ENCODE measurements at regions not wholly inside any gene's neighbourhood (a gene's known extent, or its start where the extent isn't known, plus 50 kb on each side); places are given as distances from the start of the nearest gene placed in this dataset.
"Not testable (repeated sequence)": the region's sequence is repeated elsewhere in the genome, so short reads cannot be mapped to it uniquely, and the experiment has no call there.

DNA sequence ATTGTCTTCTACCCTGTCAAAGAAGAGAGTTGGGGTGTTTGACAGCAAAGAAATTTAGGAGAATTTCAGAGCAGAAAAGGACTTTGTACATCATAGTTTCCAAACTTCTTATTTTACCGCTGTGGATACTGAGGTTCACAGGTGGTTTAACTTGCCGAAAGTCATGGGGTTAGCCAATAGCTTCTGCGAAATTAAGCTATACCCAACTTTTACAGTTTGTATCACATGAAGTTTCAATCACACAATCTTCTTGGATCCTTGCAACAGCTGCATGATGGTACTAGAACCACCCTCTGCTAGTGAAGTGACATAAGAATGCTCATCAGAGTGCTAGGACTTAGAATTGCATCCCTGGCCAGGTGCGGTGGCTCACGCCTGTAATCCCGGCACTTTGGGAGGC, 345.5 kb downstream of the CD83 start:
- DNase-seq = no peak

DNA sequence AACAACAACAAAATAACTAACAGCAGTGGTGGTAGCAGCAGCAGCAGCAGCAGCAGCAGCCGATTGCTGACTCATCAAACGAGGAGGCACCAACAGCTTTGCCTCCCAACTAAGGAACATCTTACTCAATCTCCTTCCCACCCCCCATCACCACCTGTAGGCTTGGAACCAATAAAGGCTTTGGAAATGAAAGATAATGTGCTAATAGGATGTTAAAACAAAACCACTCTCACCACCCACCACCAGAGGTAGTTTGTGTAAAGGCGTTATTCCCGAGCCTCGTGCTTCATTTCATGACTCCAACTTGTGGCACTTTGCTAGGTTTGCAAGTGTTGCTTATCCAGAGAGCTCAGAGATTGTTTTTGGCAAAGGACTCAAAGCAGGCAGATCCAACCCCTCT, 346.5 kb downstream of the CD83 start:
- no peak for DNase-seq

DNA sequence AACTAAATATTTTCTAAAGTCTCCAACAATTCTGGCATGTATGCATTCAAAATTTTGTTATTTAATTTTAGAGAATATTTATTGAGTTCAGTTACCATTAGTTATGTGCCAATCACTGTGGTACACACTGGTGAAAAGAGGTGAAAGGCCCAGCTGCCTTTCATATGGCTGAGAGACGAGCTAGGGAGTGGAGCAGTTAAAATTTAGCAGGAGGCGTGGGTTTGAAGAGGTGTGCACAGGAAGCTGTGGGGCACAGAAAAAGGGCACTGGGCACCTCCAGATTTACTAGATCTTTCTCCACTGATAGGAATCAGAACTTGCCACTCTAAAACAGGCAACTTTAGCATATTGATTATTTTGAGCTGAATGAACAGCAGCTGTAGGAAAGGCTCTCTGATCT, 347.1 kb downstream of the CD83 start:
- no peak for DNase-seq

DNA sequence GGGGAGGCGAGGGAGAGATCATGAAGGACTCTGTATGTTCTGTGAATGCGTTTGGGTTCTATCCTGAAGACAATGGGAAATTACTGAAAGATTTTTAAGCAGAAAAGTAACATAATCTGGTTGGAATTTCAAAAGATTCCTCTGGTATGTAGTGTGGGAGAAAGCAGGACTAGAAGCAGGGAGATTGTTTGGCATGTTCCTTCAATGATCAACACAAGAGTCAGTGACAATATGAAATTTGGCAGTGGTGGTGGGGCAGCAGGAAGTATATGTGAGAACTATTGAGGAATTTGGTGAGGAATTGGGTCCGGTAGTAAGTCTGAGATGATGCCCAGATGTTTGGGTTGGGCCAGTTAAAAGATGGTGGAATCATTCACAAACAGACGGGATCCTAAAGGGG, 348.7 kb downstream of the CD83 start:
- DNase-seq = no peak

DNA sequence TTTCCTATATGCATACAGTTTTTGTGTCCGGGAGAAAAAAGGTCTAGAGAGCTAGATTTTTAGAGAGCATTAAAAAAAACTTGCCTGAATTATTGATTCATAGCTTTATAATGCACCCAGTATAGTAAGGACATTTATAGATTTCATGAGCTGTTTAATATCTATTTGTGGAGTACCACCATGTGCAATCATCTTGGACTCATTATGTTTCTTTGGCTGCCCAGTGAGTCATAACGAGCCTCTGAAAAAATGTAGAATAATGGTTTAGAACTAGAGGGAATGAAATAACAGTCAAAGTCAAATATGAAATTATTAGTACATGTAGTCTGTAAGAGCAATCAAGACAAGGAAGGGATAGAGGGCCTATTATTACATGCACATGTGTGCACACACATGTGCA, 350.0 kb downstream of the CD83 start:
- no peak for DNase-seq

DNA sequence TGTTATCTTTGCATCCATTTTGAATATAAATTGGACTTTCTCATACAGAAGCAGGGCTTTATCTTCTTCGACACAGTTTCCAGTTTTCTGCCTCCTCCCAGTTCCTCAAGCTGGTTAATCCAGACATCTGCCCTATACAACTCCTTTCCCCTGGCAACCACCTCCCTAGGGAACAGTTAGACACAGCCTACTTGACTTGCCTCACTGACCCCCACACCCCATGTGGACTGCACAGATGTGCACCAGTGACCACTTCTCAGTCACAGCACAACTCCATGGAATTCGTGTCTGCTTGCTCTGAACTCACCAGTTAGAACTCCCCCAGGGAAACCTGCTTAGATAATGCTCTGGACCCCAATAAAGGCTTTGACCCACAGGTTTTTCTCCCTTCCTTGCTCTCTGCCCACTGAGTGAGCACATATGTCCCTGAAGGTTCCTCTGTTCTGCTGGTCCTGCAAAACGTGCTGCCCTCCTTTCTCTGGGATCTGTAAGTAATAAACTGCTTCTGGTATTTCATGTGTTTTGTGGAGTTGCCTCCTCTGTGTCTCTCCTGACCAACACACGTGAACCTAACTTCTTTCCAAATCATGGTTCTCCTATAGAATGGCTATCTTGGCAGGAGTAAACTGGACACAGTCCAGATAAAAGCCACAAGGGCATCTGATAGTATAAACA, 351.2 kb downstream of the CD83 start:
- peak in 1 of 2 experiments; percentile 32 for DNase-seq

DNA sequence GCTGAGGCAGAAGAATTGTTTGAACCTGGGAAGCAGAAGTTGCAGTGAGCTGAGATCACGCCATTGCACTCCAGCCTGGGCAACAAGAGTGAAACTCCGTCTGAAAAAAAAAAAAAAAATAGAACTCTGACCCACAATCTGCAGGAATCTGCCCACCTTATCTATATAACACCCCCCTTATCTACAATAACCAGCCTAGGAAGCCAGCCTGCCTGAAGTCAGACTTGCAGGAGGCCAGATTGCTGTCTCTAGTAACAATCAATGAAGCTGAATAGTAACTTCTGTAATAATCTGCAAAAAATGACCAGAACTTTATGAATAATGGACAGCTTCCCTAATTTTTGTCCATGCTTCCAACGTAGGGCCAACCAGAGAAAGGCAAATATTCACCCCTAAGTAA, 352.5 kb downstream of the CD83 start:
- no peak for DNase-seq

DNA sequence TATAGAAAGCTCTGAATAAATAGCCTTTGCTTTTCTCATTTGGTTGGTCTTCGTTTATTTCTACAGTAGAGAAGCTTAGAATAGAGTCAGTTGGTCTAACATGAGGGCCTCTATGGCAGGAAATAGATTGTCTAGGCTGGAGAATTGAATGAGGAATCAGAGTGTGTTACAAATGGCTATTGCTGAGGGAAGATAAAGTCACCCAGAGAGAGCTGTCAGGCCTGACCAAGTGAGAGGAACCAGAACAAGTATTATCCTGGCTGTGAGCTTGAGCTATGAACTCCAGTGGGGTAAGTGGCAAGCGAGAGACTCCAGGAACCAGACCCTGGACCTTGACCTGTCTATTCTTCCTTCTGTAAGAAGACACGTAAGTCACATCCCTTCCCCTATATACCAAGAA, 353.1 kb downstream of the CD83 start:
- no peak for DNase-seq

DNA sequence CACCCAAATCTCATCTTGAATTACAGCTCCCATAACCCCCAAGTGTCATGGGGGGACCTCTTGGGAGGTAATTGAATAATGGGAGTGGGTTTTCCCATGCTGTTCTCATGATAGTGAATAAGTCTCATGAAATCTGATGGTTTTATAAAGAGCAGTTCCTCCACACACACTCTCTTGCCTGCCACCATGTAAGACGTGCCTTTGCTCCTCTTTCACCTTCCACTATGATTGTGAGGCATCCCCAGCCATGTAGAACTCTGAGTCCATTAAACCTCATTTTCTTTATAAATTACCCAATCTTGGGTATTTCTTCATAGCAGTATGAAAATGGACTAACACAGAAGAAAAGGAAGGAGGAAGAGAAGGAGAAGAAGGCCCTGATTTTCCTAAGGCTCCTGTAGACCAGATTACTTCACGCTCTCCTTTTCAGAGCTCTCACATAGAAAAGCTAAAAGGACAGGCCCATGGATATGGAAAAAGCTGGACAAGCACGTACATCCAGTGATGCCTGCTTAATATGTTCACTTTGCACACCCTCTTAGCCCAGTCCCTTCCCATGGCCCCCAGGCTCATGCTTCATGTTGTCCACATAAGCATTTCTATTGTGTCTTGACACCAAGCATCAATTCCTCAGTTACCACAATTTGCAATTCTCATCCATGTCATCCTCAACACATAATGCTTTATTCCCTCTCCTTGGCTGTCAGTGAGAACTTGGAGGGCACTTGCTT, 354.8 kb downstream of the CD83 start:
- no peak for DNase-seq

DNA sequence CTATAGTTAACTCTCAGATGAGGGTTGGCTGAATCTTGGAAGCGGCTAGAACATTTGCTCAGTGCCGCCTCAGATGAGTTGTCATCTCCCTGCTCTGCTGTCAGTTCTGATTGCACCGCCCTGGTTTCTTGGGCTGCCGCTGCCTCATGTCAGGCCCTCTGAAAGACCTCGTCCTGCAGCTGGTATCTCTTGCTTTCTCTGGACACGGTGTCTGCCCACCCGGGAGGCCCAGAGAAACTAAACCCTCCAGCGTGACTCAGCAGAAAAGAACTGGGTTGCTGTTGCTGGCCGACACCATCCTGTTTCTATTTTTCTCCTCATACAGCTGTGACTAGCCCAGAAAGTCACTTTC, 355.4 kb downstream of the CD83 start:
- no peak for DNase-seq

DNA sequence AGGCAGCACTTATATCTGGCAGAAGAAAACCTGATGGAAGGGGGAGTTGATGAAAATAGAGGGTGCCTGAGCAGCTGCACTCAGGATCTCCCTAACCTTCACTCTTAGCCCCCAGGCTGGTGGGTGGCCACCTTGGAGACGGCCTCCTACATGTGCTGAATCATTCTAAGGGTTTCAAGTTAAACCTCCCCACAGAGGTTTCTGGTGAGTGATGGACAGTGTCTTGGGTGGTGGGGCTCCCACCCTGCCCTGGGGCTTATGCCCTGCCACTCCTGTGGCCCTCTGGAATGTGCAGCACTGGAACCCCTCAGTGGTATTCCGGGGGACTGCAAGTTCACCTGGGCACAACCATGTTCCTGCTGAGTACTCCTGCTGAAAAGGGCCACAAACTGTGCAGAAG, 357.2 kb downstream of the CD83 start:
- DNase-seq = no peak

DNA sequence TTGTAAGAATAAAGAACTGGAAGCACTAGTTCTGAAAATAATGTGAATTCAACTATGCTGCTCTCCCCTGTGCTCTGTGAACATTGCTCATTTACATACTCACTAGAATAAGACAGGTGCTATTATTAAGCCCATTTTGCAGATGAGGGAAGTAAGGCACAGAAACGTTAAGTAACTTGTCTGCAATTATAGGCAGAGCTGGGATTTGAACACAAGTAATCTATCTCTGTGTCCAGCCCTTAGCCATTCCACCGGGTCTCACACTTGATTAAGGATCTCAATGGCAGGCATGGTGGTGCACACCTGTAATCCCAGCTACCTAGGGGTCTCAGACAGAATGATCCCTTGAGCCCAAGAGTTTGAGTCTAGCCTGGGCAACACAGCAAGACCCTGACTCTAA, 357.7 kb downstream of the CD83 start:
- DNase-seq = no peak

DNA sequence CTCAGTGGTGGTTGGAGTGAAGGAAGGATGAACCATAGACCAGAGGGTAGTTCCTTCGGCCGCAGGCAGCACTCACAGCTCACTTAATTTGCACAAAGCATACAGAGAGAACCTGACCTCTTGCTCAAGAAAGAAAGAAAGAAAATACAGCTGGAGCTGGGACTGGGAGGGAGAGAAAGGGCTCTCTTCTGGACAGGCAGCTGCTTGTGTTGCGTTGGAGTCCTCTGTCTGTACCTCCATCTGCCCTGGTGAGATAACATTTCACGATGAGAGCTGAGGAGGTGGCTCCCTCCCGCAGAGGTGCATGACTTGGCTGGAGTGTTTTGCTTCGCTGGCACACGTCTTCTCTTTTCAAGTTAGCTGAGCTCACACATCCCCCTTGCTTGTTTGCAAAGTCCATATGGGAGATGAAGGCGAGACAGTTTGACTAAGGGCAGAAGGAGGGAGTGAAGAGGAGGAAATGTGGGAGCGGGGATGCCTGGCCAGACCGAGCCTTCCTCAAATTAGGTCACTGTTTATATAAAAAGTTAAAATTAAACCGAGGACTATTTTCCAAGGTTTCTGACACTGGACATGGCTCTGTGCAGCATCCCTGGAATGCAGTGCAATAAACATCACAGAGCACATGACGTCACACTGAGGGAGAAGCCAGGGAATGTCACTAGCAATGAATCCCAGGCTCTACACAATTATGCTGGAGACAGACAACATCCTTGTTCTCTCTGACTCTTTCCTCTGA, 359.4 kb downstream of the CD83 start:
- DNase-seq = peak; percentile 29 to 79

DNA sequence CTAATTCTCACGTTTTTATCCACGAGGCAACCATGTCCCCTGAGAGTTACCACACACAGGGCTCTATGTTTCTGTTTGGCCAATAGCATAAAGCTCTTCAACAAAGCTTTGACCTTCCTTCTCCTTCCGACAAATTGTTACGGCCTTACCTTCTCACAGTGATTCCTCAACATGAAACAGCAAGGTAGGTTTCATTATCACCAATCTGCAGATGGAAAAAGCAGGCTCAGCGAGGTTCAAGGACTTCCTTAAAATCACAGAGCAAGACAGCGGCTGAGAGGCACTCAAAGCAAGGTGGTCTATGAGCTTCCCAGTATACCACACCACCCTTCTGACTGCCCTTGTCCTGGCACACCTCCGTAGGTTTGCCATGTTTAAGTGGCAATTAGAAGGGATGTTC, 360.0 kb downstream of the CD83 start:
- no peak for DNase-seq

DNA sequence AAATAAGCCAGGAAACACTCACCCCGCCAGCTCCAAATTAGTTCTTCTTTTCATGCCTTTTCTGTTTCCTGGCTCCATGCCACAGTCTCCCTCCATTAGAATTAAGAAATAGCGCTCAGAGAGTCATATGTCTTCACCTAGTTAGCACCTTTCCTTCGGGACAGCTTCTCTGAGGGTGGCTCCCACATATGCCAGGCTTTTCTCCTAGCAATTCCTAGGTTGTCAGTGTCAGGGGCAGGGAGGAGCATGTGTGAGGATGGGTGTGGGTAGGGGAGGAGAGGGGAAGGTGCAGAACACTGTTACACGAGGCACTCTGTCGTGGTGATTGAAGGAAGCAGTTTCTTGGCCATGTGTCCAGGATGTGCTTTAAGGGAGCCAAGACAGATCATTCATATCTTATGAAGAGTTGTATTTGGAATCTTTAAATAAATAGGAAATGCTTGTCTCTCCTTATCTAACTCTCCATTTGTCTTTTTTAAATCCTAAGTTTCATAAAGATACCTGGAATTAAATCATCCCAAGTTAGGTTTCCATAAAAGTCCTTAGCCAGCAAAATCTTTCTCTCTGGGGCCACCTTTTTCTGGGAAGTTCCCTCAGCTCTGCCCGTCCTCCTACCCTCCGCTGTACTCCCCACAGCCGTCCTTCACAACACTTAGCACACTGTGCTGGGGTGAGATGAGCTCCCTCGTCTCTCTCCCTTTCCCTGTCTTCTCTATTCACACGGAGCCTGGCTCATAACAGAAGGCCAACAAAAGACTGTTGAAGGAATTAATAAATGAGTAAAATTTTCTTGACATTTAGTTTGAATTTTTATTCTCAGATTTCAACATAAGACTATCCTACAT, 361.0 kb downstream of the CD83 start:
- no peak for DNase-seq

DNA sequence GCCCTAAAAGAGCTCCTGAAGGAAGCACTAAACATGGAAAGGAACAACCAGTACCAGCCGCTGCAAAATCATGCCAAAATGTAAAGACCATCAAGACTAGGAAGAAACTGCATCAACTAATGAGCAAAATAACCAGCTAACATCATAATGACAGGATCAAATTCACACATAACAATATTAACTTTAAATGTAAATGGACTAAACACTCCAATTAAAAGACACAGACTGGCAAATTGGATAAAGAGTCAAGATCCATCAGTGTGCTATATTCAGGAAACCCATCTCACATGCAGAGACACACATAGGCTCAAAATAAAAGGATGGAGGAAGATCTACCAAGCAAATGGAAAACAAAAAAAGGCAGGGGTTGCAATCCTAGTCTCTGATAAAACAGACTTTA, 364.4 kb downstream of the CD83 start:
- DNase-seq = not testable (repeated sequence)

DNA sequence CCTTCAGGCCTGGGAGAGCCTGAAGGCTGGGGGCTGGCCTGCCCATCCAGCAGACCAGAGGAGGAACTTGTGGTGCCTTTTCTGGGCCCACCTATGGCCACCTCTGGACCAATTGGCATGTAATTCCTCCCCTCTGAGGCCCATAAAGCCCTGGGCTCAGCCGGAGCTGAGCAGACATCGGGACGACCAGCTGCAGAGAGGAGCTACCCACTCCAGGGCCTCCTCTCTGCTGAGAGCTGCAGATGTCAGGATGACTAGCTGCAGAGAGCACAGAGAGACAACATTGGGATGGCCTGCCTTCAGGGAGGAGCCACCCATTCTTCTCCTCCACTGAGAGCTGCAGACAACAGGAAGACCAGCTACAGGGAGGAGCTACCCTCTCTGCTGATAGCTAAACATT, 370.1 kb downstream of the CD83 start:
- no peak for DNase-seq

DNA sequence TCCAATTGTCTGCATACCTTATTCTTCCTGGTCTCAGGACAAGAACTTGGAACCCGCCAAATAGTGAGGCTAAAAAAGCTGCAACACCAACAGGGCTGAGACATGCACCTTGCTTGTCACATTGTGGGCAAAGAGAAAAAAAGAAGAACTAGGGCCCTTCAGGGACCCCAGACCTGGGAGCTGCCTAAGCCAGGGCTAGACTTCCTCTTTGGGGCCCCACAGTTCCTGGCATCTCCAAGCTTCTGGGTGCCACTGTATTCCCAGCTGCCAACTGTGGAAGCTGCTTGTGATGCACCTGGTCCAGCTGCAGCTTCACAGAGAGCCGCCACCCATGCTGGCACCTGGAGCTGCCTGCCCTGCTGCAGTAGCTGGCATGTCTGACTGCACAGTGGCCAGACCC, 370.6 kb downstream of the CD83 start:
- no peak for DNase-seq

DNA sequence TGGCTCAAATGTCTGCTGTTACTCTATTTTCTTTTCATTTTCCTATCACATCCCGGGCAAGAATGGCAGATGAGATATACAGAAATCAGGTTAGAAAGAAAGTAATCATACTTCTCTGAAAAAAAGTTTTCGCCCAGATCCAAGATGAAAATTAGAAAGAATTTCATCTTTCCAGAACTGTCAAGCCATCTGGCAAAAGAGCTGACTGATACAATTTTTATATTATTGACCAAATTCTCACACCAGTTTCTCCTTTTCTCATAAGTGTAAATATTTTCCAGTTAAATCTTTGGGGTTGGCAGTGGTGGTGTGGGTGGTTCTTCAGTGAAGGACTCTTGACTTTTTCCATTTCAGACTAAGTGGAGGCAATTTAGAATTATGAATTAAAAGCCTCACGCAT, 371.9 kb downstream of the CD83 start:
- DNase-seq = no peak

DNA sequence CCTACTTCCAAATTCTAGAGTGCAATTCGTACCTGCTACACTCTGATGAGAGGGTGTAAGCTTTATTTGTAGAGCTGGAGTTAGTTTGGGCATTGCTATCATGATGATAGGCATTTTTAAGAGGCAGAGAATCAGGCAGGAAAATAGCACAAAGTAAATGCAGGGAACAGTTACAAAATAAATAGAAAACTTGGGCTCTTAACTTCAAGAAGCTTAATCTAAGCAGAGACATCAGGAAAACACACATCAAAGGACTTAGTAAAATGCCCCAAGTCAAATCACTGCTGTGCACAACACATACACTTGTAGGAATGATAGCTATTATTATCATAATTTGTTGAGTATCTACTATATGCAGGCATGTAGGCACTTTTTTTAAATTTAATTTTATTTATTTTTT, 381.2 kb downstream of the CD83 start:
- no peak for DNase-seq

DNA sequence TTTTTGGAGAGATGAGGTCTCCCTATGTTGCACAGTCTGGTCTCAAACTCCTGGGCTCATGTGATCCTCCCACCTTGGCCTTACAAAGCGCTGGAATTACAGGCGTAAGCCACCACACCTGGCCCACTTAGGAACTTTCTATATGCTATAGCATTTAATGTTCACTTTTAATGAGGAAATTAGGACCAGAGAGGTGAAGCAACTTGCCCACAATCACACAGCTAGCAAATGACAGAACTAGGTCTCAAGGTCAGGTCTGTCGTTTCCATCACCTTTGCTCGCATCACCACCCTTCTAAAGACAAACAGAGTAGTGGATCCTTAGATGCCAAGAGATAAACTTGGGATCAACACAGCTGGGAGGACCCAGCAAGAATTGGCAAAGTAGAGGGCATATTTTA, 381.7 kb downstream of the CD83 start:
- DNase-seq = no peak

DNA sequence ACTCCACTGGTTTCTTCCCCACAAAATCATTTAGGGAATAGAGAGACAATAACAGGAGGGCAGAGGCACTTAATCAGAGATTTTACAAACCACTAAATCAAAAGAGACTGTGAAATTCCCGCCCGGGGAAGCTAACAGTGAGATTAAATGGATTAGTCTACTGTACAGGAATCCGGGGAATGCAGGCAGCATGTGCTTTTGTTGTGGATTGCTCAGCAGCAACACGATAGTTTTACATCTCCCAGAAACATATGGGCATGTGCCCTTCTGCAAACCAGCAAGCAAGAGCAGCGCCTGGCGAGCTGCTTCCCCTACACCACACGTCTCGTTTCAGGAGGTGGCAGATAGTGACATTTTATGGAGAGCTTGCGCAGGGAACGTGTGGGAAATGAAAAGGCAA, 382.3 kb downstream of the CD83 start:
- peak; percentile 72 to 94 for DNase-seq

DNA sequence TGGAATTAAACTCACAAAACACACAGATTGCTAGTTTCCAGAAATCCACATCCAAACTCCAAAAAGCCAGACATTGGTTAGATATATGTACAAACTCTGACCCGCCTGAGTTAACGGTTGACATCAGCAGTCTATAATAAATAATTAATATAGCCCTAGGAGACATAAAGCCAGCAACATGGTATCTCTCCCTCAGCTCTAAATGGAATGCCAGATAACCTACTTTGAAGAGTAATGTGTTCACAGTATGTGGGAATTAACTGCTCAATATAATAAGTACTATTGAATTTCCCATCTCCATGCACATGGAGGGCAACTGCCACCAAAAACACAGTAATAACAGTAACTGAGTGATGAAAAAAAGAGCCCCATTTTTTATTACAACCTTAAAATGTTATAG, 383.2 kb downstream of the CD83 start:
- peak in 1 of 2 experiments; percentile 46 for DNase-seq

Data from NCI-H524 (cell line).